Mesothelial cell of epicardium (in vitro differentiated cells): ENCODE measurements at regions not wholly inside any gene's neighbourhood (a gene's known extent, or its start where the extent isn't known, plus 50 kb on each side); places are given as distances from the start of the nearest gene placed in this dataset.
"Not testable (repeated sequence)": the region's sequence is repeated elsewhere in the genome, so short reads cannot be mapped to it uniquely, and the experiment has no call there.

ENCODE experiments used
- DNase-seq, 2 experiments: peaks; one replicate each; pipeline ENCODE4 v3.0.0; 2021; ENCODE audit warnings: low spot score in 2 of 2; ENCODE audit not compliant: unreplicated experiment in 2 of 2
- H3K27ac Mint-ChIP-seq: 2 replicates; pipeline ENCODE4 v1.8.0; 2021; ENCODE audit warnings: mixed read lengths
- H3K27me3 Mint-ChIP-seq: 2 replicates; pipeline ENCODE4 v1.8.0; 2021; ENCODE audit warnings: low read depth, mixed read lengths
- H3K36me3 Mint-ChIP-seq: 2 replicates; pipeline ENCODE4 v1.8.0; 2021; ENCODE audit warnings: mixed read lengths
- H3K4me1 Mint-ChIP-seq: 2 replicates; pipeline ENCODE4 v1.8.0; 2021; ENCODE audit warnings: mixed read lengths
- H3K4me3 Mint-ChIP-seq: 2 replicates; pipeline ENCODE4 v1.8.0; 2021; ENCODE audit warnings: mild to moderate bottlenecking, moderate library complexity, mixed read lengths
- H3K9me3 Mint-ChIP-seq: 2 replicates; pipeline ENCODE4 v1.8.0; 2021; ENCODE audit warnings: mixed read lengths
- CTCF ChIP-seq: fragments of 200-600 bp; sonication (generic); IDR thresholded peaks from one replicate; pipeline ENCODE4 v1.5.0; 2021; ENCODE audit warnings: antibody characterized with exemption; ENCODE audit not compliant: unreplicated experiment

- no peak overlapping the region for H3K27ac Mint-ChIP-seq
Measured at GRCh38 chr19:28687296-28687695, 525.7 kb downstream of the UQCRFS1 start.

GRCh38 chr19:28686756-28687155 lies 526.2 kb downstream of the UQCRFS1 start:
- no peaks in the 10 kb centered on the region for H3K4me1 Mint-ChIP-seq
- no peaks in the 10 kb centered on the region for H3K36me3 Mint-ChIP-seq
- H3K4me3 Mint-ChIP-seq, result no peak overlapping the region
- H3K27me3 Mint-ChIP-seq, result no peaks in the 10 kb centered on the region
- H3K9me3 Mint-ChIP-seq, result peaks cover 3% of the 10 kb centered on the region
- DNase-seq, result no peak
- TF ChIP-seq CTCF, result no peak
- H3K27ac Mint-ChIP-seq, result no peak overlapping the region

More at GRCh38 chr19:28687296-28687695, 525.7 kb downstream of the UQCRFS1 start:
- no peaks in the 10 kb centered on the region for H3K4me1 Mint-ChIP-seq
- no peak for TF ChIP-seq CTCF
- peaks cover 3% of the 10 kb centered on the region for H3K9me3 Mint-ChIP-seq
- H3K36me3 Mint-ChIP-seq, result no peaks in the 10 kb centered on the region
- H3K4me3 Mint-ChIP-seq, result no peak overlapping the region
- DNase-seq, result no peak
- H3K27me3 Mint-ChIP-seq, result no peaks in the 10 kb centered on the region

GRCh38 chr19:28685802-28686201 lies 527.1 kb downstream of the UQCRFS1 start:
- Mint-ChIP-seq H3K4me3 (no peak overlapping the region), H3K4me1 (no peaks in the 10 kb centered on the region), H3K27me3 (no peaks in the 10 kb centered on the region), H3K36me3 (no peaks in the 10 kb centered on the region), H3K9me3 (peaks cover 3% of the 10 kb centered on the region), H3K27ac (no peak overlapping the region)
- TF ChIP-seq CTCF, result no peak
- no peak for DNase-seq

- H3K27me3 Mint-ChIP-seq, H3K9me3 Mint-ChIP-seq, H3K4me3 Mint-ChIP-seq, DNase-seq, H3K4me1 Mint-ChIP-seq, H3K27ac Mint-ChIP-seq, H3K36me3 Mint-ChIP-seq: not testable (repeated sequence)
Measured at GRCh38 chr19:28685077-28685476, 527.9 kb downstream of the UQCRFS1 start.

- no peak for DNase-seq
- TF ChIP-seq CTCF, result no peak
- H3K27me3 Mint-ChIP-seq, result no peaks in the 10 kb centered on the region
- no peaks in the 10 kb centered on the region for H3K36me3 Mint-ChIP-seq
- no peak overlapping the region for H3K4me3 Mint-ChIP-seq
- peaks cover 8% of the 10 kb centered on the region for H3K9me3 Mint-ChIP-seq
- no peaks in the 10 kb centered on the region for H3K4me1 Mint-ChIP-seq
- no peak overlapping the region for H3K27ac Mint-ChIP-seq
Measured at GRCh38 chr19:28680111-28680510, 532.8 kb downstream of the UQCRFS1 start.

GRCh38 chr19:28670836-28671235 lies 542.1 kb downstream of the UQCRFS1 start:
- Mint-ChIP-seq H3K27me3 (no peaks in the 10 kb centered on the region), H3K27ac (no peak overlapping the region), H3K4me3 (no peak overlapping the region)

More at GRCh38 chr19:28670836-28671235, 542.1 kb downstream of the UQCRFS1 start:
- Mint-ChIP-seq H3K36me3 (no peaks in the 10 kb centered on the region), H3K9me3 (peaks cover 41% of the 10 kb centered on the region), H3K4me1 (no peaks in the 10 kb centered on the region)
- DNase-seq, result no peak
- TF ChIP-seq CTCF, result no peak
